Mesenchymal stem cell (in vitro differentiated cells and primary cell): ENCODE measurements at regions not wholly inside any gene's neighbourhood (a gene's known extent, or its start where the extent isn't known, plus 50 kb on each side); places are given as distances from the start of the nearest gene placed in this dataset.

Experiments used
- DNase-seq: peaks from one replicate; pipeline ENCODE4 v3.0.0-alpha.2; 2013
- H2AFZ ChIP-seq: one replicate; pipeline ENCODE4 v1.6.1; 2013; ENCODE audit warnings: low read depth, mild to moderate bottlenecking, control low read depth, inconsistent platforms, low read length, moderate library complexity
- H2AK5ac ChIP-seq: 2 replicates; pipeline ENCODE4 v1.6.1; 2013; ENCODE audit warnings: low read length, moderate library complexity, mild to moderate bottlenecking, inconsistent platforms; ENCODE audit not compliant: severe bottlenecking
- H2BK120ac ChIP-seq: one replicate; pipeline ENCODE4 v1.6.1; 2013; ENCODE audit warnings: low read depth, mild to moderate bottlenecking, inconsistent platforms, low read length, moderate library complexity
- H2BK12ac ChIP-seq, 2 experiments: one replicate each; pipeline ENCODE4 v1.6.1; 2013; ENCODE audit warnings: inconsistent platforms in 2 of 2, low read length in 2 of 2, mild to moderate bottlenecking in 2 of 2, moderate library complexity in 2 of 2, control low read depth in 1 of 2
- H2BK15ac ChIP-seq: one replicate; pipeline ENCODE4 v1.6.1; 2013; ENCODE audit warnings: mild to moderate bottlenecking, low read depth, inconsistent platforms; ENCODE audit not compliant: poor library complexity, severe bottlenecking
- H2BK5ac ChIP-seq: 2 replicates; pipeline ENCODE4 v1.6.1; 2013; ENCODE audit warnings: low read depth, mild to moderate bottlenecking, low read length, control low read depth, inconsistent platforms; ENCODE audit not compliant: poor library complexity, severe bottlenecking
- H3K14ac ChIP-seq, 2 experiments: one replicate each; pipeline ENCODE4 v1.6.1; 2013; ENCODE audit warnings: inconsistent platforms in 2 of 2, low read length in 2 of 2, control low read depth in 1 of 2, mild to moderate bottlenecking in 1 of 2, moderate library complexity in 1 of 2
- H3K18ac ChIP-seq, 2 experiments: one replicate each; pipeline ENCODE4 v1.6.1; 2013; ENCODE audit warnings: inconsistent platforms in 2 of 2, low read length in 2 of 2, control low read depth in 1 of 2, low read depth in 1 of 2, mild to moderate bottlenecking in 1 of 2
- H3K23ac ChIP-seq, 2 experiments: one replicate each; pipeline ENCODE4 v1.6.1; 2013; ENCODE audit warnings: inconsistent platforms in 2 of 2, low read length in 2 of 2, mild to moderate bottlenecking in 2 of 2, moderate library complexity in 2 of 2, control low read depth in 1 of 2
- H3K27ac ChIP-seq: 2 replicates; pipeline ENCODE4 v1.5.1; 2013; ENCODE audit warnings: mild to moderate bottlenecking, moderate library complexity, low read length, control low read depth, inconsistent platforms; ENCODE audit not compliant: poor library complexity, severe bottlenecking
- H3K27me3 ChIP-seq, 2 experiments: 2 replicates each; pipeline versions ENCODE4 v1.6.1 to v1.7.0; 2013; ENCODE audit warnings: low read length in 2 of 2, mild to moderate bottlenecking in 2 of 2, moderate library complexity in 2 of 2, control low read depth in 1 of 2, inconsistent platforms in 1 of 2; ENCODE audit not compliant: control insufficient read depth in 1 of 2, insufficient read depth in 1 of 2
- H3K36me3 ChIP-seq, 2 experiments: 2 replicates each; pipeline versions ENCODE4 v1.6.1 to v1.7.0; 2013; ENCODE audit warnings: low read length in 2 of 2, control low read depth in 1 of 2, inconsistent platforms in 1 of 2, low read depth in 1 of 2, mild to moderate bottlenecking in 1 of 2; ENCODE audit not compliant: insufficient read depth in 2 of 2, control insufficient read depth in 1 of 2
- H3K4ac ChIP-seq, 2 experiments: one replicate each; pipeline ENCODE4 v1.6.1; 2013; ENCODE audit warnings: inconsistent platforms in 2 of 2, low read length in 2 of 2, mild to moderate bottlenecking in 2 of 2, moderate library complexity in 2 of 2, control low read depth in 1 of 2, low read depth in 1 of 2
- H3K4me1 ChIP-seq: 2 replicates; pipeline ENCODE4 v1.6.1; 2013; ENCODE audit warnings: low read depth, low read length, control low read depth; ENCODE audit not compliant: control insufficient read depth, insufficient read depth
- H3K4me2 ChIP-seq: 2 replicates; pipeline ENCODE4 v1.6.1; 2013; ENCODE audit warnings: low read length, mild to moderate bottlenecking, inconsistent platforms; ENCODE audit not compliant: poor library complexity, severe bottlenecking
- H3K4me3 ChIP-seq, 2 experiments: 2 replicates each; pipeline versions ENCODE4 v1.5.1 to v1.7.0; 2013; ENCODE audit warnings: low read length in 2 of 2, mild to moderate bottlenecking in 2 of 2, control low read depth in 1 of 2, low read depth in 1 of 2; ENCODE audit not compliant: insufficient read depth in 1 of 2
- H3K79me1 ChIP-seq: replicated peaks from 2 replicates; pipeline ENCODE4 v1.6.1; 2013; ENCODE audit warnings: mild to moderate bottlenecking, control low read depth, low read length, inconsistent platforms; ENCODE audit not compliant: poor library complexity, severe bottlenecking
- H3K9ac ChIP-seq: 2 replicates; pipeline ENCODE4 v1.7.0; 2013; ENCODE audit warnings: mild to moderate bottlenecking, low read length, moderate library complexity
- H3K9me3 ChIP-seq: 2 replicates; pipeline ENCODE4 v1.7.0; 2013; ENCODE audit warnings: mild to moderate bottlenecking, low read length; ENCODE audit not compliant: control insufficient read depth
- H4K8ac ChIP-seq: one replicate; pipeline ENCODE4 v1.6.1; 2013; ENCODE audit warnings: inconsistent platforms, mild to moderate bottlenecking, low read length, moderate library complexity
- H4K91ac ChIP-seq: one replicate; pipeline ENCODE4 v1.6.1; 2013; ENCODE audit warnings: mild to moderate bottlenecking, low read length, inconsistent platforms
- WGBS: methylation state at CpG from one replicate; pipeline ENCODE4 v1.1.7; 2013; ENCODE audit warnings: mixed read lengths; 5-methylcytosine and 5-hydroxymethylcytosine counted together

DNA sequence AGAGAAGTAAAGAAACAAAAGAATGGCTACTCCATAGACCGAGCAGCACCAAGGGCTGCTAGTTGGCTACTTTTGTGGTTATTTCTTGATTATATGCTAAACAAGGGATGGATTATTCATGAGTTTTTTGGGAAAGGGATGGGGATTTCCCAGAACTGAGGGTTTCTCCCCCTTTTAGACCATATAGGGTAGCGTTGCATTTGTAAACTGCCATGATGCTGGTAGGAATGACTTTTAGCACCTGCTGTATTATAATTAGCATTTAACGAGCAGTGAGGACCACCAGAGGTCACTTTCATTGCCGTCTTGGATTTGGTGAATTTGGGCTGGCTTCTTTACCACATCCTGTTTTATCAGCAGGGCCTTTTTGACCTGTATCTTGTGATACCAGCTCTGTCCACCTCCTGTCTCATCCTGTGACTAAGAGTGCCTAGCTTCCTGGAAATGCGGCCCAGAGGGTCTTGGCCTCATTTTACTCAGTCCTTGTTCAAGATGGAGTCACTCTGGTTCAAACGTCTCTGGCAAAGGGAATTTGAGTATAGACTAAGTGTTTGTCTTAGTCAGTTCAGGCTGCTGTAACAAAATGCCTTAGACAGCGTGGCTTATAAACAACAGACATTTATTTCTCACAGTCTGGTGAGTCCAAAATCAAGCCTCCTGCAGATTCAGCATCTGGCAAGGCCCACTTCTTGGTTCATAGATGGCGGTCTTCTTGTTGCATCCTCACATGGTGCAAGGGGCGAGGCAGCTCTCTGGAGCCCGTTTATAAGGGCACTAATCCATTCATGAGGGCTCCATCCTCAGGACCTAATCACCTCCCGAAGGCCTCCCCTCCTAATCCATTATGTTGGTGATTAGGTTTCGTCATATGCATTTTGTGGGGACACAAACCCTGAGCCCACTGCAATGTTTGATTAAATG lies 348.3 kb upstream of the SFSWAP start:
- H3K36me3 ChIP-seq: no peaks in the 10 kb centered on the region
- H3K23ac ChIP-seq: no peak overlapping the region
- H4K91ac ChIP-seq: no peak overlapping the region
- peaks cover 0 to 2% of the 10 kb centered on the region in 2 experiments for H3K27me3 ChIP-seq
- H2BK120ac ChIP-seq: no peak overlapping the region
- no peak overlapping the region for H3K9ac ChIP-seq
- no peak overlapping the region for H3K18ac ChIP-seq
- no peaks in the 10 kb centered on the region for H3K9me3 ChIP-seq
- H4K8ac ChIP-seq: no peak overlapping the region
- no peak overlapping the region for H3K27ac ChIP-seq
- H3K79me1 ChIP-seq: no peaks in the 10 kb centered on the region
- no peak overlapping the region for H3K4ac ChIP-seq
- H2AFZ ChIP-seq: no peak overlapping the region
- no peak overlapping the region for H3K4me3 ChIP-seq
- H3K14ac ChIP-seq: no peak overlapping the region
- WGBS: 76% methylated on average over 11 of the region's 12 CpGs
- H3K4me1 ChIP-seq: no peaks in the 10 kb centered on the region
- H2BK15ac ChIP-seq: no peak overlapping the region
- no peak overlapping the region for H3K4me2 ChIP-seq
- no peak overlapping the region for H2AK5ac ChIP-seq
- no peak for DNase-seq
- no peak overlapping the region for H2BK12ac ChIP-seq
- no peak overlapping the region for H2BK5ac ChIP-seq

DNA sequence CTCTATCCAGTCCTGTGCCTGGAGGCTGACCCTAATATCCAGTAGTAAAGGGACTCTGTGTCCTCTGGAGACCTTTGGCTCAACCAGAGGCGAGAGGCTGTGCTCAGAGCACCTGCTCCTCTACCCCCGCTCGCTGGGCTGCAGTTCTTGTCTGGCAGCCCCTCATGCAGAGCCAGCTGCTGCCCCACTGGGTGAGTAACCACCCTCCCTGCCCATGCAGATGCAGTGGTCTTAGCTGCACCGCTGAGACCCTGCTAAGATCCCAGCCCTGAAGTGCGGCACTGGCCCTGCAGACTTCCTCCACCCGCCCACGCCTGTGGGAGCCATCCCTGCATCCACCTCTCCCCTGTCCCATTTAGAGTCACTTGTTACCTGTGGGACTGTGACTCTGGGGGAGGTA lies 347.5 kb upstream of the SFSWAP start:
- H3K36me3 ChIP-seq: no peaks in the 10 kb centered on the region
- H3K4me3 ChIP-seq: no peak overlapping the region
- WGBS: 85% methylated on average over 4 of the region's 7 CpGs
- H3K9ac ChIP-seq: no peak overlapping the region
- H2BK15ac ChIP-seq: no peak overlapping the region
- no peaks in the 10 kb centered on the region for H3K79me1 ChIP-seq
- no peak overlapping the region for H3K4me2 ChIP-seq
- no peak overlapping the region for H2AFZ ChIP-seq
- H3K18ac ChIP-seq: no peak overlapping the region
- H3K4ac ChIP-seq: no peak overlapping the region
- no peaks in the 10 kb centered on the region for H3K9me3 ChIP-seq
- H3K4me1 ChIP-seq: no peaks in the 10 kb centered on the region
- H4K8ac ChIP-seq: no peak overlapping the region
- no peak overlapping the region for H2AK5ac ChIP-seq
- H2BK12ac ChIP-seq: no peak overlapping the region
- H3K27ac ChIP-seq: no peak overlapping the region
- H3K23ac ChIP-seq: no peak overlapping the region
- no peak overlapping the region for H2BK5ac ChIP-seq
- no peak overlapping the region for H2BK120ac ChIP-seq
- H4K91ac ChIP-seq: no peak overlapping the region
- peaks cover 0 to 2% of the 10 kb centered on the region in 2 experiments for H3K27me3 ChIP-seq
- no peak for DNase-seq
- no peak overlapping the region for H3K14ac ChIP-seq

DNA sequence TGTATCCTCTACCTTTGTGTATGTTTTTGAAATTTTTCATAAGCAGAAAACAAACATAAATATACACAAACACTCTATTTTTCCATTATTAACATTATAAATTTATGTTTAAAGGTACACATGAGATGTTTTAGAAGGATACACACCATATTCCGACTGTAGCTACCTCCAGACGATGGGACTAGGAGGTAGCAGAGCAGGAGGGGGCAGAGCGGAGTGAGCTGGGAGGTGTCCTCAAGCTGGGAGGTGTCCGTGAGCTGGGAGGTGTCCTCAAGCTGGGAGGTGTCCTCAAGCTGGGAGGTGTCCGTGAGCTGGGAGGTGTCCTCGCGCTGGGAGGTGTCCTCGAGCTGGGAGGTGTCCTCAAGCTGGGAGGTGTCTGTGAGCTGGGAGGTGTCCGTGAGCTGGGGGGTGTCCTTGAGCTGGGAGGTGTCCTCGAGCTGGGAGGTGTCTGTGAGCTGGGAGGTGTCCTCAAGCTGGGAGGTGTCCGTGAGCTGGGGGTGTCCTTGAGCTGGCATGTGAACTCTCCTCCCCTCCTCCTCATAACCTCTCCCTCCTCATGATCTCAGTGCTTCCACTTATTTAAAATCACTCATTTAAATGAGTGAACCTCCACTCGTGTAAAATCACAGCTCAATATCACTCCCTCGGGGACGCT lies 346.9 kb upstream of the SFSWAP start:
- Histone ChIP-seq H3K27ac (no peak overlapping the region), H2BK120ac (no peak overlapping the region), H3K36me3 (no peaks in the 10 kb centered on the region), H2AFZ (no peak overlapping the region), H3K4me3 (no peak overlapping the region), H2BK12ac (no peak overlapping the region), H3K18ac (no peak overlapping the region), H2BK5ac (no peak overlapping the region), H3K4me1 (no peaks in the 10 kb centered on the region), H2AK5ac (no peak overlapping the region), H3K79me1 (no peaks in the 10 kb centered on the region), H3K4ac (no peak overlapping the region), H3K23ac (no peak overlapping the region), H4K8ac (no peak overlapping the region), H3K9ac (no peak overlapping the region), H4K91ac (no peak overlapping the region), H3K9me3 (no peaks in the 10 kb centered on the region), H3K14ac (no peak overlapping the region), H2BK15ac (no peak overlapping the region), H3K4me2 (no peak overlapping the region), H3K27me3 (peaks cover 0 to 2% of the 10 kb centered on the region in 2 experiments)
- no peak for DNase-seq
- 76% methylated on average over 7 of the region's 14 CpGs for WGBS
